ENCODE measurements at regions not wholly inside any gene's neighbourhood (a gene's known extent, or its start where the extent isn't known, plus 50 kb on each side); places are given as distances from the start of the nearest gene placed in this dataset.

- TF ChIP-seq ZNF407 (CRISPR knock-in tag; IDR thresholded peaks at IDR 0.05; ENCODE audit: not compliant biosample characterization) (no peak), POLR2A (IDR thresholded peaks at IDR 0.05; ENCODE audit: insufficient read depth in 1 of 2, low read depth in 2 of 2, low read length in 2 of 2) (no peak)
Measured at GRCh38 chr2:153213022-153213421, 265.5 kb downstream of the RPRM start (continued).

- 31% methylated on average over 9 of the region's 11 CpGs for WGBS (ENCODE audit: low lambda C conversion rate)
- Histone ChIP-seq H3K27me3 (ENCODE audit: control insufficient read depth in 1 of 2, insufficient read depth in 2 of 2, low read length in 2 of 2) (no peaks in the 10 kb centered on the region), H3K4me1 (ENCODE audit: insufficient read depth, low read length) (no peaks in the 10 kb centered on the region), H3K79me2 (ENCODE audit: insufficient read depth, low read length) (no peaks in the 10 kb centered on the region), H3K4me2 (ENCODE audit: low read depth, low read length) (no peak overlapping the region), H2AFZ (ENCODE audit: low read length) (no peak overlapping the region), H3K4me3 (replicated peaks in 1 of 3; ENCODE audit: insufficient read depth in 1 of 3, low read depth in 2 of 3, low read length in 3 of 3) (no peak overlapping the region), H3K36me3 (replicated peaks in 1 of 2; ENCODE audit: control insufficient read depth in 1 of 2, insufficient read depth in 2 of 2, low read length in 2 of 2) (no peaks in the 10 kb centered on the region), H3K9me3 (ENCODE audit: low read length) (no peaks in the 10 kb centered on the region), H3K9ac (ENCODE audit: insufficient read depth, low read depth, low read length) (no peak overlapping the region), H3K27ac (ENCODE audit: extremely low read length, insufficient read depth, low read length) (no peak overlapping the region), H4K20me1 (ENCODE audit: insufficient read depth, low read length) (no peaks in the 10 kb centered on the region)
- in situ Hi-C loops (cut with HindIII; ENCODE audit: extremely low pct_ligation_motif_present, low pct_unique_long_range_greater_than_20kb): no loop called here
- FAIRE-seq: no peak
- ATAC-seq: peak; percentile 38
- ChIA-PET CTCF (ENCODE audit: low intra/inter-chr PET ratio, low total read pairs) (no interaction called here), POLR2A (no interaction called here)
- no peak for DNase-seq (ENCODE audit: low spot score)
- intact Hi-C loops (cut with micrococcal nuclease; ENCODE audit: unreplicated experiment): no loop called here
- BruUV-seq (replicated peaks): no TSS peak
- TF ChIP-seq RBM22 (optimal IDR thresholded peaks at IDR 0.05; ENCODE audit: low read length) (no peak), ZNF331 (CRISPR knock-in tag; IDR thresholded peaks at IDR 0.05) (no peak), GPBP1L1 (CRISPR knock-in tag; IDR thresholded peaks at IDR 0.05) (no peak), CBX5 (CRISPR knock-in tag; IDR thresholded peaks at IDR 0.05; ENCODE audit: borderline replicate concordance) (no peak), HINFP (CRISPR knock-in tag; IDR thresholded peaks at IDR 0.05; ENCODE audit: low read depth) (no peak)
Measured at GRCh38 chr2:153197402-153198386, 280.9 kb downstream of the RPRM start.

Measured in HepG2 (cell line).